AG08395 (cell line): ENCODE measurements at regions not wholly inside any gene's neighbourhood (a gene's known extent, or its start where the extent isn't known, plus 50 kb on each side); places are given as distances from the start of the nearest gene placed in this dataset.

Experiments
- DNase-seq: peaks from one replicate; pipeline ENCODE4 v3.0.0; 2012; ENCODE audit warnings: mixed read lengths, low spot score

DNA sequence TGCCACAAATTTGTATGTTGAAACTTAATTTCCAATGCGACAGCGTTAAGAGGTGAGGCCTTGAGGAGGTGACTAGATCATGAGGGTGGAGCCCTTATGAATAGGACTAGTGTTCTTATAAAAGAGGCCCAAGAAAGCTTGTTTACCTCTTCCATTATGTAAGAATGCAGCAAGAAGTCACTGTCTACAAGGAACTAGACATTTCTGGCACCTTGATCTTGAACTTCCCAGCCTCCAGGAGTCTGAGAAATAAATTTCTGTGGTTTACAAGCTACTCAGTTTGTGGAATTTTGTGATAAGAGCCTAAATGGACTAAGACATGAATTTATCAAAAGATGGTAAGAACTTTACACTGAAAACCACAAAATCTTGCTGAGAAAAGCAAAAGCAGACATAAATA lies 173.6 kb upstream of the SGK1 start:
- no peak for DNase-seq

- DNase-seq: no peak
These were observed 164.8 kb upstream of the SGK1 start for GRCh38 chr6:134482593-134483270.

DNA sequence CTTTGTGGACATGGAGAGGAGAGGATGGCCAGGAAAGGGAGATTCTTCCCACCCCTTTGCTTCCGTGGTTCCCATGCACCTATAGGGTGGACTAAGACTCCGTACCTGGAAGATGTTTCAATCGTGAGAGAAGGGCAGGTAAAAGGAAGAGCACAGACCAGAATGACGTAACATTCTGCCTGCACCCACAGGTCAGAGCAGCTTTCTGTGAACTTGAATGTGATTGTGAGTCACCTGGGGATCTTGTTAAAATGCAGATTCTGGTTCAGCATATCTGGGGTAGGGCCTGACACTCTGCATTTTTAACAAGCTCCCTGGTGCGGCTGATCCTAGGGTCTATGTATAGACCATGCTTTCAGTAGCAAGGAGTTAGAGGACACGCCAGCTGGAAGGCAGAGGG lies 164.1 kb upstream of the SGK1 start:
- DNase-seq: no peak

DNA sequence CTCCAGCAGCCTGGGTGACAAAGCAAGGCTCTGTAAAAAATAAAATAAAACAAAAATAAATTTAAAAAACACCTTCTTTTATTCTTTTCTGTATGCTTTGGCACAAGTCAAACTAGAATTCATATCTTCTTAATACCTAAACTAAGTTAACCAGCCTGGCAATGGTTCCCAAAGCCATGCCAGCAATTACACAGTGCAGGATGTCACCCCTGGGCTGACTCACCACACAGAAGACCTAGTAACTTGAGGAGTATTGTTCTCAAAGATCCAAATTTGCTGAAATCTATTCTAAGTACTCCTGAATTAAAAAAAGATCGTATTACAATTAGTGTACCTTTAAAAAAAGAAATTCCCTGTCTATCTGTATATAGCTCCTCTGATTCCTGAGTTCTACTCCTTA lies 162.7 kb upstream of the SGK1 start:
- DNase-seq: peak; percentile 35

DNA sequence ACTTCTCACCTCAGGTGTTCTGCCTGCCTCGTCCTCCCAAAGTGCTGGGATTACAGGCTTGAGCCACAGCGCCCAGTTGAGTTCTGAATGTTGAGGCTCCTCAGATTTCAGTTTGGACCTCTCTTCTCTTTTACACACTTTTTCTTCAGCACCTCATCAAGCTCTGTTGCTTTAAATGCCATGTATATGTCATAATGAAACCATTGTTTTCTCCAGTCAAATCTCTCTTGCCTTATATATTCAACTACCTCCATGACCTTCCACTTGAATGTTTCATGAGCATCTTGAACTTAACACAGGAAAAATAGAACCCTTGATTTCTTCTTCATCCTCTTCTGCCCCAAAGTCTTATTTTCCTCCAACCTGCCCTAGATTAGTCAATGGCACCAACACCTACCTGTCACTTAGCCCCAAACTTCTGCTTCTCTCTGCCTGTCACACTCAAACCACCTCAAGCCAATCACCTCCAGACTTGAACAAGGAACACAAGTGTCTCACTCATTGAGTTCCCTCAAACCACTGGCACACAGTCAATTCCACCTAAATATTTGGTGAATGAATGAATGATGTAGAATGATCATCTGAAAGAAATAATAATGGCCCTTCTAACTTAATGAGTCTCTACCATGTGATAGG lies 161.0 kb upstream of the SGK1 start:
- no peak for DNase-seq

GRCh38 chr6:134477991-134478635 lies 160.2 kb upstream of the SGK1 start:
- peak; percentile 35 for DNase-seq

DNA sequence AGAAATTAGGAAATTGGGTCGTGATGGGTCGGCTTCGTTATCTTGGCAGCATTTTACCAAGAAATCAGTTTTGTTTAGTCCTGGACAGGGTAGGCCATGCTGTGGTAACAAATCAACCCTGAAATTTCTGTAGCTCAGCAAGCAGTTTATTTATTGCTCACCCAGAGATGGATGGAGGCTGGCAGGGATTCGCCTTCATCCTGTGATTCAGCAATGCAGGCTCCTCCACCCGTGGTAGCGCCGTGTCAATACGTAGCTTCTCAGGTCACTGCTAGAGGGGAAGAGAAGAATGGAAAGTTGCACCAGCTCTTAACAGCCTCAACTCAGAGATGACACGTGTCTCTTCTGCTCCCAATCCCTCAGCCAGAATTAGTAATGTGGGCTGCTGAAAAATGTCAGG lies 157.0 kb upstream of the SGK1 start:
- no peak for DNase-seq

- DNase-seq: no peak
These were observed 154.7 kb upstream of the SGK1 start for GRCh38 chr6:134472661-134473060.

GRCh38 chr6:134472046-134472445 lies 154.1 kb upstream of the SGK1 start:
- DNase-seq: no peak

- DNase-seq: no peak
These were observed 152.6 kb upstream of the SGK1 start for GRCh38 chr6:134470457-134470975.

DNA sequence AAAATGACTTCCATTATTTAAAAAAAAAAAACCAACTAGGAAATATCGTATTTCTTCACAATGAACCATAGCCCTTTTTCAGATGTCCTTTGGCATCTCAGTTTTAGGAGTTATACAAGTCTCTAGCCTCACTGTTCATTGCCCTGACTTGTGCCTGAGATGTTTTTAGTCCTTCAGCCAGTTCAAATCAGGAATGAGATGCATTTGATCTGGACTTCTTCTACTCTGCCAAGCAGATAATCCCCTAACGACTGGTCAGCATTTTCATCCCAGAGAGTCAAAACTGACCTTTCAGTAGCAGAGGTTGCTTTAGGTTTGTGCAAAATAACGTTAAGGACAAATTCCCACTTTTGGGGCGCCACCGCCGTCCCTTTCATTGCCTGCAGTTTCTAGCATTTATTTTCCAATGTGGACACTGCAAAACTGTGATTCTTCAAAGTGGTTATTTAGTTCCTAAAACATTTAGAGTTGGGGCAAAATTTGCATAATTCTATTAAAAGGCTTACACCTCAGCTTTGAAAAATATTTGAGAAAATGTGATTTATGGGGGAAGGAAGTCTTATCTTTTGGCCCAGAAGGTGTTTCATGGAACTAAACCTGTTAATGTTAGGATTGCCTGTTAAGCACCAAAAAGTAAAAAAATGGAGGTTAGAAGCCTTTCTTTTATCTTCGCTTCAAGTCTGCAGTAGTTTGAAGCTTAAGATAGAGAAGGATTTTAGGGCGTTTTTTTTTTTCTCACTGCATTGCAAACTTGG lies 152.0 kb upstream of the SGK1 start:
- no peak for DNase-seq

GRCh38 chr6:134468633-134469032 lies 150.7 kb upstream of the SGK1 start:
- DNase-seq: no peak

DNA sequence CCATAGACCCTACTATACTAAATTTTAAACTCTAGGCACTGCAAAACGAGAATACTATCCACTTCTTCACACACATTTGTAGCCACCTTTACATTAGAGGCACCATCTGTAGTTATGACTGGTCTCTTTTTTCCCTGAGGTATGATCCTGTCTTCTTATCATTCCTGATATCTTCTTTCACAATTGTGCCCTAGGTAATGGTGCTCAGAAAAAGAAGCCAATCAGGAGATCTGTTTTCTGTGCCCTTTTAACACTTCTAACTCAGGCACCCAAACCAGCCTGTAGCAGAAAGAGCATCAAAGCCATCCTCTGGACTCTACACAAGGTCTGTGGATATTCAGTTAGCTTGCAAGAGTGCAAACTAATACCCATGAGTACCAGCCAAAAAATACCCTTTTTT lies 149.7 kb upstream of the SGK1 start:
- no peak for DNase-seq

- no peak for DNase-seq
These were observed 149.0 kb upstream of the SGK1 start for GRCh38 chr6:134466771-134467525.

DNA sequence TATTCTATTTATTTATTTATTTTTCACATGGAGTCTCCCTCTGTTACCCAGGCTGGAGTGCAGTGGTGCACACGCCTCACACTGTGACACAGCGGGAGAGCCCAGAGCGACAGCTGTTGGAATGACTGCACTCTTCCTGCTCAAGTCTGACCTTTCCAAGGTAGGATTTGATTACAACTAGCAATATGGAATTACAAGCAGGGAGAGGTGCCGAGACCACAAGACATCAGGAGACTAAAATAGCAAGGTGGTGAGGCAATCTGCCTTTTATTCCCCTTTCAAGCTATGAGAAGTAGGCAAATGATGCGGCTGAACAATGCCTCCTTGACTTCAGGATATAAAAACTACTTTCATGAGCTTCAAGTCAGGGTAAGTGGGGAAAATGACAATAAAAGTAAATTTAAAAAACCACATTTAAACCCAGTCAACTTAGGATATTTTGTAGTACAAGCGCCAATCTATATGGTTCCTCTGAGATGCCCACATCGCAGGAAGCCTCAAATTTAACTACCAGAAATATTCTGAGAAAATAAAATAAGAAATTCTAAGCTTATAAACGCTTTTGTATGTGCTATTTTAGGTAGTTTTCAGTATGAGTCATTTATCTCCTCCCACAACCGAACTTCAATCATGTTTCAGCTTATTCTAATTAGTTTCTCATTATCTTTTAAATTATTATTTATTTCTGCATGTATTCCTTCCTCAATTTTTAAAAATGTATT lies 146.9 kb upstream of the SGK1 start:
- DNase-seq: peak; percentile 27

DNA sequence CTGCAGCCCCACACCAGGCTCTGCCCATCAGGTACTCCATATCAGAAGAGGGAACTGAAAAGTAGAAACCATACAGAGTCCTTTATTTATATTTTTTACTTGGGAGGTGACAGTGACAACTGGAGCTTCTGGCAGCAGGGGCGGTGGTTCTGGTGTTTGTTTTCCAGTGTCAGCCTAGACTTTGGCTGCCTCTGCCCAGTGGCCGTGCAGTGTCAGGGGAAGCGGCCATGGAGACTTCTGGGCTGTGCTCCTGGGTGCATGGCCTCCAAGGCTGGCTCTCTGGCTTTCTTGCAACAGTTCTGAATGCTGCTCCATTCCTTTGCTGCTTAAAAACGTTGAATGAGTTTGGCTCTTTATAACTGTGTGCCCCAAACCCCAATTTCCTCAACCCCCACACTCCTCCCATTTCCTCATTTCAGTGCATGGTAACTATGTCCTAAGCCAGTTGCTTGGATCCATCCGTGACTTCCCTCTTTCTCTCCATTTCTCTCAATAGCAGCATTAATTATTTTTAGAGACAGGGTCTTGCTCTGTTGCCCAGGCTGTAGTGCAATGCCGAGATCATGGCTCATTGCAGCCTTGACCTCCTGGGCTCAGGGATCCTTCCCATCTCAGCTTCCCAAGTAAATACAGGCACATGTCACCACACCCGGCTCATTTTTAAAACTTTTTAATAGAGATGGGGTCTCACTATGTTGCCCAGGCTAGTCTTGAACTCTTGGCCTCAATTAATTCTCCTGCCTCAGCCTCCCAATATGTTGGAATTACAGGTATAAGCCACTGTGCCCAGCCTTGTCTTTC lies 141.1 kb upstream of the SGK1 start:
- no peak for DNase-seq

DNA sequence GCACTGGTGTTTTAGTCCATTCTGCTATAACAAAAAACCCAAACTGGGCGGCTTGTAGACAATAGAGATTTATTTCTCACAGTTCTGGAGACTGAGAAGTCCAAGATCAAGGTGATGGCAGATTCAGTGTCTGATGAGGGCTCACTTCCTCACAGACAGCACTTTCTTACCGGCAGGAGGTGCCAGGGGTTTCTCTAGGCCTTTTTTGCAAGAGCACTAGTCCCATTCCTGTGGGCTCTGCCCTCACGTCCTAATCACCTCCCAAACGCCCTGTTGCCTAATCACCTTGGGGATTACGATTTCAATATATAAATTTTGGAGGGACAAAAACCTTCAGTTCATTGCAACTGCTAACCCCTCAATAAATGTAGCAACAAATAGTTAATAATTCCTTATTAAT lies 140.0 kb upstream of the SGK1 start:
- DNase-seq: no peak

DNA sequence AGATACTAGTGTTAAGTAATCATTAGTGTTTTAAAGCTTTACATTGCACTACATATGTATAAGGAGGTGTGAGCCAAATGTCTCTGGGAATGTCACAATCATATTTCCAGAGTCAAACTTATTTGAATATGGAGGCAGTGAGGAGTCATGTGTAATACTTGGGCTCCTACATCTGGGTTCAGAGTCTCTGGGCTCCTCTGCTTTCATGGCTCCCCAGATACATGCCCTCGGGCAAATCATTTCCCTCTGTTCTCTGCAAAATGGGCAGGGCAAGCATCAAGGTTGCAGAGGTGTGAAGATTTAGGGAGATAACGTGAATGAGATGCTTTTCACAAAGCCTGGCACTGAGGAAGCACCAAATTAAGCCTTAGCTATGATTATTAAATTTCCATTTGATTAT lies 138.3 kb upstream of the SGK1 start:
- DNase-seq: no peak

- DNase-seq: no peak
These were observed 137.4 kb upstream of the SGK1 start for GRCh38 chr6:134455319-134455718.

DNA sequence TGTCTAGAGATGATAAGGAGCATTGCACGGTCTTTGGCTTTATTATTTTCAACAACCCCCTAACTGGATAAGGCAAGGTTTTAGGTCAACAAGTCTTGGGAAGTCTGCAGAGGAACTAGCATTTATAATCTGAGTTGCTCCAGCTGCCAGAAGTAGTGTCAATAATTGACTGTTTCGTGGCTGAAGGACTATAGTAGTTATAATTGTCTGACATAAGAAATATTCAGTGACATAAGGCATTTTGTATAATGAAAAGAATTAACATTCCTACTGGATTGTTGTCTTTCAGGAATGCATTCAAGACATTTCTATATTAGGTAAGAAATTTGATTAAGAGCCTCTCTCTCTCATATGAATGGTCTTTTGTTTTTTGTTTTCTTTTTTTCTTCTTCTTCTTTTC lies 136.9 kb upstream of the SGK1 start:
- no peak for DNase-seq
